NCI-H82 (cell line): ENCODE measurements at regions not wholly inside any gene's neighbourhood (a gene's known extent, or its start where the extent isn't known, plus 50 kb on each side); places are given as distances from the start of the nearest gene placed in this dataset.

Source experiments
- DNase-seq: peaks from one replicate; lab custom pipeline; 2025; lab: John Stamatoyannopoulos, UW

- DNase-seq: no peak
These were observed 63.0 kb downstream of the NCOR2 start for GRCh38 chr12:124504273-124505000.

DNA sequence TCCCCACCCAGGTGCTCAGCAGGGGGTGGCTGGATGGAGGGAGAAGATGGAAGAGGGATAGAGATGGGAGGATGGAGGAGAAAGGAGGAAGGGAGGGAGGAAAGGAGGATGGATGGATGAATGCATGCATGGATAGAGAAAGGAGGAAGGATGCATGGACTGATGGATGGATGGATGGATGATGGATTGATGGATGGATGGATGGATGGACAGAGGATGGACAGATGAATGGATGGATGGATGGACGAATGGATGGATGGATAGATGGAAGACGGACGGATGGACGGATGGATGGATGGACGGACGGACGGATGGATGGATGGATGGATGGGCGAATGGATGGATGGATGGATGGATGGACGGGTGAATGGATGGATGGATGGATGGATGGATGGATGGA lies 64.1 kb downstream of the NCOR2 start:
- DNase-seq: no peak

DNA sequence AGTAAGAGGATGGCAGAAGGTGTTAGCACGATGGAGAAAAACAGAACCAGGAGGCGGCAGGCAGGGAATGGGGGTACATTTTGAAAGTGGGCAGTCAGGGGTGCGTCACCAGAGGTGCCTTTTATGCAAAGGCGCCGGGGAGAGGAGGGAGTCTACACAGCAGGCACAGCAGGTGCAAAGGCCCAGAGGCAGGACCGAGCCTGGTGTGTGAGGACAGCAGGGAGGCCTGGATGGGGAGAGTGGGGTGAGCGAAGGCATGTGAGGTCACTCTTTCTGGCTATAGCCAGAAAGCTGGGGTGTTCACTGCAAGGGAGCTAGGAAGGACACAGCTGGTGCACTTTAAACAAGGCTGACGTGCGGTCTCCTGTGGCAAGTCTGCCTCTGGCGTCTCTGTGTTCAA lies 65.0 kb downstream of the NCOR2 start:
- no peak for DNase-seq

- no peak for DNase-seq
These were observed 65.6 kb downstream of the NCOR2 start for GRCh38 chr12:124501827-124502226.

DNA sequence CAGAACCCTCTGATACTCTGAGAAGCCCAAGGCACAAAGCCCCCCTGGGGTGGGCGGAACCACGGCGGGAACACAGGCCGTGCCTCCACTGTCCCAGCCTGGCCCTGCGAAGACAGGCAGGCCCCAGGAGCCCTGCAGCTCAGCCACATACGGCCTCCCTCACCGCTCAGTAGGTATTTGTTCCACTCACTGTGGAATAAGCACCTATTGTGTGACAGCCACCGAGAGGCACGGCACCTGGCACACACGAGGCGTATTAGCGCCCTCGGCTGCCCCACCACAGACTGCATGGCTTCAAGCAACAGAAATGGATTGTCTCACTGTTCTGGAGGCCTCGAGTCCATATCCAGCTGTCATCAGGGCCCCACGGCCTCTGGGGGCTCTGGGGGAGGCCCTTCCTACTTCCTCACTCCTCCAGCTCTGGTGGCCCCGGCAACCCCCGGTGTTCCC lies 66.3 kb downstream of the NCOR2 start:
- DNase-seq: no peak

DNA sequence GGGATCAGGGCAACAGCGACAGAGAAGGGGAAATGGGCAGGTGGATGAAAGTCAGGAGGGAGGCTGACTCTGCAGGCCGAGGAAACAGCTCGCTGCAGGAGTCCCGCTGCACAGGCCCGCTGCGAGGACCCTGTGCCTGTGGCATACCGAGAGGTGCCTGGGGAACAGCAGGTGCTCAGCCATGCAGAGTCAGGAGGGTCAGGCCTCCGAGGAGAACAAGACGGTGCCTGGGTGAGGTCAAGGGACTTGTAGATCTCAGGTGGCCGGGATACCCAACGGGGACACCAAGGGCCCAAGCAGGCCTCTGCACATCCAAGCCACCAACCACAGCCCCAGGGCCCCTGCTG lies 67.5 kb downstream of the NCOR2 start:
- no peak for DNase-seq

DNA sequence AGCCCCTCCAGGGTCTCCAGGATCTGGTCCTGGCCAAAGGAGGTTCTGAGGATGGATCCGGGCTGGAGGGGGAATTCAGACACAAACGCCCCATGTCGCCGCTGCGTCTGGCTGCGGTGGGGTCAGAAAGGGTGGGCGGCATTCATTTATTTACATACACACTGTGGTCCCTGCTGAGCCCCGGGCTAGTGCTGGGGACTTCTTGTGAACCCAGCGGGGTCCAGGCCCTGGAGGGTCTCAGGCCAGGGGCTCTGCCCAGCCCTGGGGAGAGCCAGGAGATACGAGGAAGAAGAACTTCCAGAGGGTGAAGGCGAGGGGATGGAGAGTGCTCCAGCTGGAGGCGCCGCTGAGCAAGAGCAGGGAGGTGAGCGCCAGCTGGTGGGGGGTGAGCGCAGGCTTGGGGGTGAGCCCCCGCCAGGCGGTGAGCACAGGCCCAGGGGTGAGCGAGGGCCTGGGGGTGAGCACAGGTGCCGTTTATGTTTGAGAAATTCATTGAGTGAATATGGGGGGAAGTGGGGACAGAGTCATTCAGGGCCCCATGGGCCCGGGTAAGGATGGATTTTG lies 68.1 kb downstream of the NCOR2 start:
- DNase-seq: no peak

DNA sequence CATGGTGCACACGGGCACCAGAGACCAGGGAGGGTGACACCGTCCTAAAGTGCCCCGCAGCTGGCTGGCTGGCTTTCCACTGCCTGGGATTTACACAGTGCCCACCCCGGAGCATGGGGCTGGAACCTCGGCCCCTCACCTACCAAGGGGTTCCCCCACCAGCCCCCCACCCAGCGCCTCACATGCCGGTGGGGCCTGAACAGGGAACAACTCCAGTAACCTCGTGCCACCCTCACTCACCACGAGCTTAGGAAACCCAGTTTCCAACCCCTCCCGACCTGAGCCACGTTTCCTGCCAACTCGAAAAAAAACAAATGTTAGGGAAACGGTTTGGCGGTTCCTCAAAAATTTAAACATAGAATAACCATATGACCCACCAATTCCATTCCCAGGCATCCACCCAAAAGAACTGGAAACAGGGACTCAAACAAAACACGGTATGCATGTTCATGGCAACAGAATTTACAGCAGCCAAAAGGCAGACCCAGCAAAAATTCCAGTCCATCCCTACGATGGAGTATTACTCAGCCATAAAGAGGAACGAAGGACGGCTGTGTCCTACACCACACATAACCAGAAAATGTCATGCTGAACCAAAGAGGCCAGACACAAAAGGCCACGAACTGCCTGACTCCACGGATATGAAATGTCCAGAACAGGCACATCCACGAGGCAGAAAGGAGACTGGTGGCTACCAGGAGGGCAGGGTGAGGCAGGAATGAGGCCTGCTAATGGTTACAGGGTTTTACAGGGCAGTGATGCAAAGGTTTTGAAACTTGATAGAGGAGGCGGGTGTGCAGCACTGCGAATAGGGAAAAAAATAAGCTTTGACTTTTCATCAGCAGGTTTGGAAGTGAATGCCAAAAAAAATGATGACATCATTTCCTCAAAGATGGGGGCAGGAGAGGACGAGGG lies 68.9 kb downstream of the NCOR2 start:
- no peak for DNase-seq

GRCh38 chr12:124497658-124498057 lies 69.8 kb downstream of the NCOR2 start:
- no peak for DNase-seq

DNA sequence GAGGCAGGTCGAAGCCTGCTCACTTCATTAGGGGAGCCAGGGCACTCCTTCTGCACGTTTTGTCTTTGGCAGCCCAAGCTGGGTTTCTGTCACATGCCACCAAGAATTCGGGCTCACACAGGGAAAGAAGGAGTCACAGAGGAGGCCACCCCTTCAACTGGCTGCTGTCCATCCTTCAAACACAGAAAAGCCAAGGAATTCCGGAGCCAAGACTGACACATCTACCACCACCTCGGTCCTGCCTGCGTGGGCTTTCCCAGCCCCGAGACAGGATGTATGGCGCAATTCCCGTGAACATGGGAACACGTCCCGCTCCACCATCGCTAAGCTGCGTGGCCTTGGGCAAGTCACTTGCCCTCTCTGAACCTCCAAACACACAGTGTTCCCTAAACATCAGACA lies 70.4 kb downstream of the NCOR2 start:
- no peak for DNase-seq

- DNase-seq: peak; percentile 57
These were observed 70.8 kb downstream of the NCOR2 start for GRCh38 chr12:124496584-124496983.

DNA sequence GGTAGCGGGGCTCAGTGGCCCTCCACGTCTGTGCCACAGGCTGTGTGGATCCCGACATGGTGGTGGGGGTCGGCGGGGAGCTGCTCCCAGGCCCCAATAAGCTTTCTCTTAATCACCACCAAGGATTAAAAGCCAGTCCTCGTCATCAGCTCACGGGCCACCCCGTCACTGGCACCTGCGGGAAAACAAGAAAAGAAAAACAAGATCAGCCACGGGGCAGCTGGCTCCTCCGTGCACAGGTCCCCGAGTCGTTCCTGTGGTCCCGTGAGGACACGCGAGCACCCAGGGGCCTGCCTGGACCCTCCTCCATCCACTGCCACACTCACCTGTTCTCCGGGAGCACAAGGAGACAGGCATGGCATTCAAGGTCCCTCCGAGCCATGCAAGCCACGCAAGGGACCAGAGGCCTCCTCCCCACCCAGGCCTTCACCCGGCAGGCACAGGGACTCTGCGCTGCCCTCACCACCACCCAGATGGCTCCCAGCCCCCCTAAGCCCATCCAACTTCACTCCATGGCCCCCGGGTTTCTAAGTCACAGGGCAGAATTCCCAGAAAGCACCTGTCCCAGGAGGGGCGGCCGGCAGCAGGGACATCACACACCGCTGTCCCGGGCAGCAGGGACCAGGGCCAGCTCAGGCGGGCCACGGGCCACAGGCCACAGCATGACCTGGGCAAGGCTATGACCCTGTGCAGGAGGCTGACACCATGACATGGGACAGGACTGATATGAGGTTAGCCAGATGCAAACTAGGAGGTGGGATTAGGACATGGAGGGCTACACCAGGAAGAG lies 72.0 kb downstream of the NCOR2 start:
- DNase-seq: no peak

DNA sequence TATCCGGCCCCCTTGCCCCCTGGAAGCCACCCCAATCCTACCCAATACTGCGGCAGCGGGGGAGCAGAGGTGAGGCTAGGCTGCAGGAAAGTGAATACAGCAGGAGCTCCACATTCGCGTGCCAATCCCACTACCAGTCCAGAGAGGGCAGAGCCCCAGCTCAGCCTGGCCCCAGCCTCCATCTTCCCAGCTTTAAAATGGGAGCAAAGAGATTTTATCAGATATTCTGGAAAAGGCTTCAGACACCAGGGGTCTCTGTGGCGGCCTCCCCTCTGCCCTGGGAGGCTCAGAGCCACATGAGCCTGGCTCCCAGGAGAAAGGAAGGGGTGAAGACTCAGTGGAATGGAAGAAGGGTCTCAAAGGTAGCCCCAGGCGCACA lies 72.7 kb downstream of the NCOR2 start:
- no peak for DNase-seq

DNA sequence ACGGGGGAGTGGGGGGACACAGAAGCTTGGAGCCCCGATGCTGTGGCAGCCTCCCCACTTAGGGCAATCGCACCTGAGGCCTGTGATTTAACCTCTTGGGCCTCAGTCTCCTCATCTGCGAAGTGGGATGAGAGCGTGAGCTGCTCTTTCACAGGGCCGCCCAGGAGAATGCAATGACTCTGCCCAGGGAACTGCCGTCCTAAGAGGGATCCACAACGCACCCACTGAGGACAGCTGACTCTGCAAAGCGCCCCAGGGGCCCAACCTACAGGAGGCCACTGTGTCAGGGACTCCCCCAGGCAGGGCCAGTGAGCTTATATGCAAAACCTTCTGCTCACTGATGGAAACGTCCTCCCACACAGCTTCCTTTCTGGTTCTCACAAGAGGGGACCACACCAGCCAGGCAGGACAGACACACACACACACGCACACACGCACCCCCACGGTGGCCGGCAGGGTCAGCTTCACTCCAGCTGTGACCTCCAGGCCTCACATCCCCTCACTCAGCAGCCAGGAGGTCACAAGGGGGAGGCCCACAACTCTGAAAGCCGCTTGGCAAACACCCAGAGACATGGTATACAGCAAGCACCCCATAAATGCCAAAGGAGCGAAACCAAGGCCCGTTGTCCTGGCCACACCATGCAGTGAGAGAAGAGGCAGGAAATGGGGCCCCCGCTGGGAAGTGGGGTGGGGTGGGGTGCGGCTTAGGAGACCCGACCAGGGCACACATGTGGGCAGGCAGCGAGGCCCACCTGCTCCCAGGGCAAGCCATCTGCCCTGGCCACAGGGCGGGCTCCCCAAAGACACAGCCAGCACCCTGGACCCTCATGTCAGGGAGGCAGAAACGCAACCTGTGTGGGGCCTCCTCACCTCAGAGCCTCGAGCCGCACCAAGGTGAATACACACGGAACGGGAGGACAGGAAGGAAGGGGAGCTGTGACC lies 73.3 kb downstream of the NCOR2 start:
- no peak for DNase-seq

GRCh38 chr12:124492879-124493808 lies 74.3 kb downstream of the NCOR2 start:
- DNase-seq: no peak

DNA sequence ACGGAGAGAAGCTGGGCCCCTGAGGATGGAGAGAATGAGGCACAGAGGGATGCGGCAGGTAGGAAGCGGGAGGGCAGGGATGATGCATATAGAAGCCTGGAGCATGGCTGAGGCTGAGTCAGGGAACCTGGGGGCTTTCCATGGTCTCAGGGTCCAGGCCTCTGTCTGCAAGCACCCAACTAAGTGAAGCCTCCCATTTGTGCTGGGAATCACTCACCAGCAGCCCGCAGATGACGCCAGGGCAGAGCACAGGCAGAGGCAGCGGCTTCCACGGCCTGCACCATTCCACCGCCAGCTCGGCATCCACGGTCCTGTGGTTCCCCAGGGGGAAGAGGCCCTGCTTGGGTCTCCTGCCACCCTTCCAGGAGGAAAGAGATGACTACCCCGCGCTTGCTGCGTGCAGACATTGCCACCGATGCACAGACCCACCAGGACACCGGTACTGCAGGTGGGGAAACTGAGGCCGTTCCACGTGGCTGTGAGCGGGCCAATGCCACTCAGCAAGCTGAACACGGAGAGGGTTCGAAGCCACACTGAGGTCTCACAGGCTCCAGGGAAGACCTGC lies 75.5 kb downstream of the NCOR2 start:
- DNase-seq: no peak

DNA sequence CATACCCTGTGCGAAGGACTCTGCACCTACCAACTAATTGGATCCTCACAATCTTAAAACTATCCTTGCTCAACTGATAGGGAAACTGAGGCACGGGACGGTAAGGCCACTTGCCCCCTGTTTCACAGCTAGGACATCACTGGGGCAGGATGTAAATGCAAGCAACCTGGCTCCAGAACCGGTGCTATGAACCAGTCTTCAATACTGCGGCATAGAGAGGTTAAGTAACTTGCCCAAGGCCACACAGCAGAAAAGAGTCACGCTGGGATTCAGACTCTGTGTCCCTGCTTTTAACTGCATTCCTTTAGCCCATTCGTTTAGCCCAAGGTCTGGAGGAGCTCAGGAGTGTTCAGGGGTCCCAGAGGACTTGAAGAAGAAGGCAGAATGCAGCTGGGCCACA lies 76.1 kb downstream of the NCOR2 start:
- no peak for DNase-seq

DNA sequence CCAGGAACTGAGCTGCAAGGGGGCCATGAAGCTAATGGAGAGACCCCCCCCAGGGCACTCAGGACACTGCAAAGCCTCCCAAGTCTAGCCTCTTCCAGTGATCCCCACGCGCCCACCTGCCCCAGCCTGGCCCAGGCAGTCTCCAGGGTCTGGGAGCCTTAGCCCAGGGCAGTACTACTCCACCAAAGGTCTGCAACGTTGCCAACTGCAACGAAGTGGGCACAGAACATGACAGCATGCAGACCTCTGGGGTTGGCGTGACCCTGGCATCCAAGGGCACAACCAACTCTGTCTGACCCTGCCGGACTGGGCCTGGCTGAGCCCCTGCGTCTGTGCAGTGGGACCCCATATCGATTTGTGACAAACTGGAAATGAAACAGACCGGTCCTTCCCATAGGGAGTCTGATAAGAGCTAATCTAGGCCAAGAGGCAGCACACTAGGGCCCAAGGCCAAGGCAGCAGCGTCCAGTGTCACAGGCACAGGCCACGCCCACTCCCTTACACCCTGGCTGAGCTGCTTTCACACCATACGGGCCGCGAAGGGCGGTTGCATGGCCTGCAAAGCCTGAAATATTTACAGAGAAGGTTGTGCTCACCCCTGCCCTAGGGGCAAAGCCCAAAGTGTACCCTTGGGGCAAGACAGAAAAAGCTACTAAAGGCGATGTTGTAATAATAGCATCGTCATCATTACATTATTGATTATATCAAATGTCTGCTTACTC lies 76.7 kb downstream of the NCOR2 start:
- no peak for DNase-seq
